ENCODE measurements at regions not wholly inside any gene's neighbourhood (a gene's known extent, or its start where the extent isn't known, plus 50 kb on each side); places are given as distances from the start of the nearest gene placed in this dataset.
"Not testable (repeated sequence)": the region's sequence is repeated elsewhere in the genome, so short reads cannot be mapped to it uniquely, and the experiment has no call there.

- Mint-ChIP-seq H3K36me3 (no peaks in the 10 kb centered on the region), H3K9me3 (peaks cover 0 to 3% (median 0%) of the 10 kb centered on the region in 6 donors), H3K27ac (no peak overlapping the region), H3K4me1 (no peaks in the 10 kb centered on the region), H3K27me3 (ENCODE audit: low read depth in 3 of 3) (peaks cover 0 to 6% (median 0%) of the 10 kb centered on the region in 3 donors), H3K4me3 (no peak overlapping the region)
- DNase-seq: no peak
These were observed 778.1 kb downstream of the SH3BGRL start for GRCh38 chrX:81979806-81980515.

- H3K36me3 Mint-ChIP-seq; H3K4me3 Mint-ChIP-seq; H3K9me3 Mint-ChIP-seq; DNase-seq; H3K27ac Mint-ChIP-seq; H3K4me1 Mint-ChIP-seq; H3K27me3 Mint-ChIP-seq (ENCODE audit: low read depth in 3 of 3): not testable (repeated sequence)
These were observed 785.3 kb downstream of the SH3BGRL start for GRCh38 chrX:81987217-81987616.

GRCh38 chrX:81996166-81996565 is 794.3 kb downstream of the SH3BGRL start:
- no peak for DNase-seq
- no peak overlapping the region for H3K27ac Mint-ChIP-seq
- no peaks in the 10 kb centered on the region for H3K4me1 Mint-ChIP-seq
- peaks cover 0 to 6% (median 4%) of the 10 kb centered on the region in 3 donors for H3K27me3 Mint-ChIP-seq (ENCODE audit: low read depth in 3 of 3)
- peaks cover 0 to 9% (median 4%) of the 10 kb centered on the region in 6 donors for H3K9me3 Mint-ChIP-seq
- H3K4me3 Mint-ChIP-seq: no peak overlapping the region
- H3K36me3 Mint-ChIP-seq: no peaks in the 10 kb centered on the region

- DNase-seq: no peak
- Mint-ChIP-seq H3K36me3 (no peaks in the 10 kb centered on the region), H3K4me3 (no peak overlapping the region), H3K4me1 (no peaks in the 10 kb centered on the region), H3K27me3 (ENCODE audit: low read depth in 3 of 3) (peaks cover 0 to 4% (median 4%) of the 10 kb centered on the region in 3 donors), H3K9me3 (peaks cover 0 to 9% (median 0%) of the 10 kb centered on the region in 6 donors), H3K27ac (peak overlapping the region in 1 of 6 donors; percentile 17)
These were observed 827.8 kb downstream of the SH3BGRL start for GRCh38 chrX:82029571-82030218.

- H3K36me3 Mint-ChIP-seq: no peaks in the 10 kb centered on the region
- no peak overlapping the region for H3K4me3 Mint-ChIP-seq
- no peak overlapping the region for H3K27ac Mint-ChIP-seq
- no peaks in the 10 kb centered on the region for H3K4me1 Mint-ChIP-seq
- peaks cover 0 to 9% (median 0%) of the 10 kb centered on the region in 6 donors for H3K9me3 Mint-ChIP-seq
- H3K27me3 Mint-ChIP-seq (ENCODE audit: low read depth in 3 of 3): peaks cover 2 to 6% (median 4%) of the 10 kb centered on the region in 3 donors
- no peak for DNase-seq
These were observed 829.3 kb downstream of the SH3BGRL start for GRCh38 chrX:82031250-82031649.

GRCh38 chrX:82038793-82039192 is 836.9 kb downstream of the SH3BGRL start:
- DNase-seq: no peak
- H3K4me1 Mint-ChIP-seq: no peaks in the 10 kb centered on the region
- H3K27ac Mint-ChIP-seq: no peak overlapping the region
- H3K4me3 Mint-ChIP-seq: no peak overlapping the region
- H3K27me3 Mint-ChIP-seq (ENCODE audit: low read depth in 3 of 3): peaks cover 2 to 3% (median 2%) of the 10 kb centered on the region in 3 donors
- H3K36me3 Mint-ChIP-seq: no peaks in the 10 kb centered on the region
- no peaks in the 10 kb centered on the region for H3K9me3 Mint-ChIP-seq

- H3K9me3 Mint-ChIP-seq: peaks cover 0 to 2% (median 0%) of the 10 kb centered on the region in 6 donors
- no peaks in the 10 kb centered on the region for H3K4me1 Mint-ChIP-seq
- no peak overlapping the region for H3K4me3 Mint-ChIP-seq
- no peak for DNase-seq
- H3K27me3 Mint-ChIP-seq (ENCODE audit: low read depth in 3 of 3): peaks cover 0 to 3% (median 0%) of the 10 kb centered on the region in 3 donors
- no peaks in the 10 kb centered on the region for H3K36me3 Mint-ChIP-seq
- H3K27ac Mint-ChIP-seq: no peak overlapping the region
These were observed 839.1 kb downstream of the SH3BGRL start for GRCh38 chrX:82041034-82041433.

GRCh38 chrX:82058728-82059127 is 856.8 kb downstream of the SH3BGRL start:
- no peaks in the 10 kb centered on the region for H3K36me3 Mint-ChIP-seq
- H3K27me3 Mint-ChIP-seq (ENCODE audit: low read depth in 3 of 3): peaks cover 0 to 9% (median 2%) of the 10 kb centered on the region in 3 donors
- H3K4me1 Mint-ChIP-seq: no peaks in the 10 kb centered on the region
- H3K27ac Mint-ChIP-seq: no peak overlapping the region
- H3K4me3 Mint-ChIP-seq: no peak overlapping the region
- DNase-seq: no peak
- H3K9me3 Mint-ChIP-seq: peaks cover 0 to 2% (median 0%) of the 10 kb centered on the region in 6 donors

GRCh38 chrX:82070948-82071347 is 869.0 kb downstream of the SH3BGRL start:
- Mint-ChIP-seq H3K27ac (no peak overlapping the region), H3K27me3 (ENCODE audit: low read depth in 3 of 3) (peaks cover 0 to 2% (median 0%) of the 10 kb centered on the region in 3 donors), H3K4me3 (no peak overlapping the region), H3K9me3 (no peaks in the 10 kb centered on the region), H3K4me1 (no peaks in the 10 kb centered on the region), H3K36me3 (no peaks in the 10 kb centered on the region)
- no peak for DNase-seq

- DNase-seq: no peak
- no peak overlapping the region for H3K4me3 Mint-ChIP-seq
- H3K9me3 Mint-ChIP-seq: peaks cover 0 to 16% (median 5%) of the 10 kb centered on the region in 6 donors
- no peaks in the 10 kb centered on the region for H3K36me3 Mint-ChIP-seq
- H3K4me1 Mint-ChIP-seq: no peaks in the 10 kb centered on the region
- peaks cover 2 to 5% (median 3%) of the 10 kb centered on the region in 3 donors for H3K27me3 Mint-ChIP-seq (ENCODE audit: low read depth in 3 of 3)
- H3K27ac Mint-ChIP-seq: no peak overlapping the region
These were observed 879.1 kb downstream of the SH3BGRL start for GRCh38 chrX:82081027-82081426.

- peak overlapping the region in 1 of 5 donors; percentile 30 for H3K4me3 Mint-ChIP-seq
- H3K4me1 Mint-ChIP-seq: peaks cover 0 to 6% of the 10 kb centered on the region in 2 donors
- peaks cover 0 to 16% (median 2%) of the 10 kb centered on the region in 6 donors for H3K9me3 Mint-ChIP-seq
- H3K36me3 Mint-ChIP-seq: no peaks in the 10 kb centered on the region
- no peak overlapping the region for H3K27ac Mint-ChIP-seq
- DNase-seq: no peak
- H3K27me3 Mint-ChIP-seq (ENCODE audit: low read depth in 3 of 3): no peaks in the 10 kb centered on the region
These were observed 885.8 kb downstream of the SH3BGRL start for GRCh38 chrX:82087699-82088098.

- peaks cover 0 to 12% (median 3%) of the 10 kb centered on the region in 3 donors for H3K27me3 Mint-ChIP-seq (ENCODE audit: low read depth in 3 of 3)
- no peak overlapping the region for H3K27ac Mint-ChIP-seq
- peaks cover 0 to 6% of the 10 kb centered on the region in 2 donors for H3K4me1 Mint-ChIP-seq
- no peak for DNase-seq
- H3K9me3 Mint-ChIP-seq: no peaks in the 10 kb centered on the region
- H3K36me3 Mint-ChIP-seq: no peaks in the 10 kb centered on the region
- no peak overlapping the region for H3K4me3 Mint-ChIP-seq
These were observed 890.4 kb downstream of the SH3BGRL start for GRCh38 chrX:82092307-82092706.

- H3K4me3 Mint-ChIP-seq: no peak overlapping the region
These were observed 923.2 kb downstream of the SH3BGRL start for GRCh38 chrX:82125103-82125502.

More at GRCh38 chrX:82125103-82125502, 923.2 kb downstream of the SH3BGRL start:
- Mint-ChIP-seq H3K36me3 (no peaks in the 10 kb centered on the region), H3K27me3 (ENCODE audit: low read depth in 3 of 3) (peaks cover 0 to 4% (median 0%) of the 10 kb centered on the region in 3 donors), H3K4me1 (peaks cover 6 to 25% of the 10 kb centered on the region in 2 donors), H3K27ac (no peak overlapping the region), H3K9me3 (peaks cover 0 to 3% (median 0%) of the 10 kb centered on the region in 6 donors)
- no peak for DNase-seq
